GM12878 (cell line): ENCODE measurements at regions not wholly inside any gene's neighbourhood (a gene's known extent, or its start where the extent isn't known, plus 50 kb on each side); places are given as distances from the start of the nearest gene placed in this dataset.

Experiments used
- CEBPB ChIP-seq, 2 experiments: fragments of 150-350 bp in 1 of 2; IDR thresholded peaks; 2 replicates each; pipeline ENCODE4 v1.6.1; 2012 to 2014; ENCODE audit warnings: low read depth in 2 of 2, low read length in 2 of 2, borderline replicate concordance in 1 of 2, inconsistent platforms in 1 of 2
- TF ChIP-seq, protein P1 (sequence below): IDR thresholded peaks from 2 replicates; pipeline ENCODE4 v1.6.1; 2012; ENCODE audit warnings: low read depth, low read length, improper control_type of control experiment
- TF ChIP-seq, protein P2 (sequence below), 3 experiments: IDR thresholded peaks in 2 of 3; conservative IDR thresholded peaks in 1 of 3; 2 replicates each; pipeline ENCODE4 v1.5.1; 2011; ENCODE audit warnings: low read depth in 3 of 3, low read length in 3 of 3, mild to moderate bottlenecking in 3 of 3, control low read depth in 2 of 3, moderate library complexity in 2 of 3, inconsistent platforms in 1 of 3, mixed read lengths in 1 of 3; ENCODE audit not compliant: control insufficient read depth in 2 of 3, insufficient read depth in 1 of 3; ENCODE audit errors: extremely low read depth in 1 of 3

DNA sequence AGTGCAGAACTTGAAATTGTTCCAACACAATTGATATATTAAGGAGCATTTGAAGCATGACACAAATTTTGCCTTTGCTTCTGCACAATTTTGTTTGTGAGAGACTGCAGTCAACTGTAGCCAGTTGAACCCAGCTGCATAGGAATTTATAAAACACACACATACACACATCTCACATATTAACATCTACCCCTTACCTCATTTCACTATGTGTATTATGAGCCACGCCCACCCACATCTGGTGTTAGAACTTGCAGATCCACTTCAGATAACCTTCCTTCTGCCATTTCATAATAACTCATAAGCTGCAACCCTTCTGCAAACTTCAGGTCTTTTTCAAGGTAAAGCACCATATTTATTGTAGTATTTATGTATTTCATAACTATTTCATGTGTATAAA is 188.1 kb upstream of the WDFY3 start:
- no peak for TF ChIP-seq CEBPB (IDR thresholded peaks at IDR 0.05; ENCODE audit: borderline replicate concordance in 1 of 2, low read depth in 2 of 2, low read length in 2 of 2)
- TF ChIP-seq, protein P1, sequence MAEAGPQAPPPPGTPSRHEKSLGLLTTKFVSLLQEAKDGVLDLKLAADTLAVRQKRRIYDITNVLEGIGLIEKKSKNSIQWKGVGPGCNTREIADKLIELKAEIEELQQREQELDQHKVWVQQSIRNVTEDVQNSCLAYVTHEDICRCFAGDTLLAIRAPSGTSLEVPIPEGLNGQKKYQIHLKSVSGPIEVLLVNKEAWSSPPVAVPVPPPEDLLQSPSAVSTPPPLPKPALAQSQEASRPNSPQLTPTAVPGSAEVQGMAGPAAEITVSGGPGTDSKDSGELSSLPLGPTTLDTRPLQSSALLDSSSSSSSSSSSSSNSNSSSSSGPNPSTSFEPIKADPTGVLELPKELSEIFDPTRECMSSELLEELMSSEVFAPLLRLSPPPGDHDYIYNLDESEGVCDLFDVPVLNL = no peak
- TF ChIP-seq, protein P2, sequence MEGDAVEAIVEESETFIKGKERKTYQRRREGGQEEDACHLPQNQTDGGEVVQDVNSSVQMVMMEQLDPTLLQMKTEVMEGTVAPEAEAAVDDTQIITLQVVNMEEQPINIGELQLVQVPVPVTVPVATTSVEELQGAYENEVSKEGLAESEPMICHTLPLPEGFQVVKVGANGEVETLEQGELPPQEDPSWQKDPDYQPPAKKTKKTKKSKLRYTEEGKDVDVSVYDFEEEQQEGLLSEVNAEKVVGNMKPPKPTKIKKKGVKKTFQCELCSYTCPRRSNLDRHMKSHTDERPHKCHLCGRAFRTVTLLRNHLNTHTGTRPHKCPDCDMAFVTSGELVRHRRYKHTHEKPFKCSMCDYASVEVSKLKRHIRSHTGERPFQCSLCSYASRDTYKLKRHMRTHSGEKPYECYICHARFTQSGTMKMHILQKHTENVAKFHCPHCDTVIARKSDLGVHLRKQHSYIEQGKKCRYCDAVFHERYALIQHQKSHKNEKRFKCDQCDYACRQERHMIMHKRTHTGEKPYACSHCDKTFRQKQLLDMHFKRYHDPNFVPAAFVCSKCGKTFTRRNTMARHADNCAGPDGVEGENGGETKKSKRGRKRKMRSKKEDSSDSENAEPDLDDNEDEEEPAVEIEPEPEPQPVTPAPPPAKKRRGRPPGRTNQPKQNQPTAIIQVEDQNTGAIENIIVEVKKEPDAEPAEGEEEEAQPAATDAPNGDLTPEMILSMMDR (IDR thresholded peaks at IDR 0.05 in 2 of 3, conservative IDR thresholded peaks at IDR 0.05 in 1 of 3; ENCODE audit: control insufficient read depth in 2 of 3, extremely low read depth in 1 of 3, insufficient read depth in 1 of 3, low read depth in 3 of 3, low read length in 3 of 3) = no peak
